GM19238 (cell line): ENCODE measurements at regions not wholly inside any gene's neighbourhood (a gene's known extent, or its start where the extent isn't known, plus 50 kb on each side); places are given as distances from the start of the nearest gene placed in this dataset.

Source experiments
- DNase-seq: peaks from one replicate; pipeline ENCODE4 v3.0.0; 2011; ENCODE audit warnings: low spot score; ENCODE audit not compliant: insufficient read length

GRCh38 chr10:128912568-128913311, 554.3 kb upstream of the MGMT start:
- DNase-seq = no peak

- DNase-seq = no peak
These were observed 552.4 kb upstream of the MGMT start for GRCh38 chr10:128914681-128915080.

GRCh38 chr10:128915630-128916029, 551.4 kb upstream of the MGMT start:
- DNase-seq = no peak

- no peak for DNase-seq
These were observed 550.7 kb upstream of the MGMT start for GRCh38 chr10:128916383-128916782.

- no peak for DNase-seq
These were observed 545.5 kb upstream of the MGMT start for GRCh38 chr10:128921389-128922022.

- no peak for DNase-seq
These were observed 544.9 kb upstream of the MGMT start for GRCh38 chr10:128922172-128922571.

- DNase-seq = no peak
These were observed 544.3 kb upstream of the MGMT start for GRCh38 chr10:128922619-128923196.

GRCh38 chr10:128924918-128925317, 542.1 kb upstream of the MGMT start:
- no peak for DNase-seq

- no peak for DNase-seq
These were observed 540.3 kb upstream of the MGMT start for GRCh38 chr10:128926711-128927110.

- DNase-seq = no peak
These were observed 539.4 kb upstream of the MGMT start for GRCh38 chr10:128927497-128928161.

GRCh38 chr10:128928231-128928836, 538.7 kb upstream of the MGMT start:
- no peak for DNase-seq

- no peak for DNase-seq
These were observed 537.9 kb upstream of the MGMT start for GRCh38 chr10:128929131-128929530.

GRCh38 chr10:128929767-128930166, 537.3 kb upstream of the MGMT start:
- no peak for DNase-seq

- DNase-seq = no peak
These were observed 536.5 kb upstream of the MGMT start for GRCh38 chr10:128930515-128930914.

GRCh38 chr10:128932071-128932820, 534.8 kb upstream of the MGMT start:
- DNase-seq = no peak

GRCh38 chr10:128934492-128934891, 532.5 kb upstream of the MGMT start:
- DNase-seq = no peak

GRCh38 chr10:128936392-128936791, 530.6 kb upstream of the MGMT start:
- DNase-seq = no peak

GRCh38 chr10:128938558-128938957, 528.5 kb upstream of the MGMT start:
- no peak for DNase-seq

- no peak for DNase-seq
These were observed 527.0 kb upstream of the MGMT start for GRCh38 chr10:128940081-128940480.

GRCh38 chr10:128943111-128943510, 523.9 kb upstream of the MGMT start:
- no peak for DNase-seq

- no peak for DNase-seq
These were observed 521.6 kb upstream of the MGMT start for GRCh38 chr10:128945398-128945797.
